Stimulated activated CD8-positive, alpha-beta memory T cell treated with anti-CD3 and anti-CD28 coated beads, Interleukin-15, amount 100 ng/mL, for 48 hours (primary cell): ENCODE measurements at regions not wholly inside any gene's neighbourhood (a gene's known extent, or its start where the extent isn't known, plus 50 kb on each side); places are given as distances from the start of the nearest gene placed in this dataset.

Experiments used
- DNase-seq, 2 donors: peaks; one replicate each; pipeline ENCODE4 v3.0.0-alpha.2; 2020; ENCODE audit warnings: low read depth in 2 of 2

- no peak for DNase-seq
Observed at GRCh38 chr1:57820356-57821095, 396.7 kb upstream of the DAB1 start.

- DNase-seq: no peak
Observed at GRCh38 chr1:57819893-57820292, 396.0 kb upstream of the DAB1 start.

DNA sequence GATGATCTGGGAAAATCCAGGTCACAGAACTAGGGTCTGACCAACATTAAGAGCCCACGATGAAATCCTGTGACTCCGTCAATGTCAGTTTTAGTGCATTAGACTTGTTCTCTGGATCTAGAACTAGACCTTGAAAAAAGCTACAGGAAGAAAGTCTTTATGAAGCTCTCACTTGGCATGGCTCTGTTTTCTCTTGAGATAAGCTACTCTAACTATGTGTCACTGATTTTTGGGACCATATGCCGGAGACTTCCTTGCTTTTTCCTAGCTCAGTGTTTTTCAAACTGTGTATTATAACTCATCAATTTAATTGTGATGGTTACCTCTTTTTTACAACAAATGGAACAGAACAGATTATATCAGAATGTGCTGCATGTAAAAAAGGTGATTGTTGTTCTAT, 379.7 kb upstream of the DAB1 start:
- DNase-seq: no peak

- DNase-seq: no peak
Observed at GRCh38 chr1:57800376-57800775, 376.5 kb upstream of the DAB1 start.

DNA sequence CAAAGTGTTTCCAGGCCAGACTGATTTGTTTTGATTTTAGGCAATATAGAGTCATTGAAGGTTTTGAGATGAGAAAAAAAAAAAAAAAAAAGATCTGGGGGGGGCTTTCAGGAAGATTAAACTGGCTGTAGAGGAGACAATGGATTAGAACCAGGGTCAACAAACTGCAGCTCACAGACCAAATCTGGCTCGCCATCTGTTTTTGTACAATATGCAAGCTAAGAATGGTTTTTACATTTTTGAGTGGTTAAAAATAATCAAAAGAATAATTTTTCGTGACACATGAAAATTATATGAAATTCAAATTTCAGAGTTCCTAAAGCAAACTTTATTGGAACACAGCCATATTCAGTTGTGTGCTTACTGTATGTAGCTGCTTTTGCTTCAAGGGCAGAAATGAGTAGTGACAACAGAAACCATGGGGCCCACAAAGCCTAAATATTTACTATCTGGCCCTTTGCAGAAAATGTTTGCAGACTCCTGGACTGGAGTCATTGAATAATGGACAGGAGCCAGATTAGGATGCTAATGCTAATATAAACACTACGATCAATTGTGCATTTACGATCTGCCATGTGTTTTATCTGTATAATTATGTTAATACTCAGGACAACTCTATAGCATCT, 375.7 kb upstream of the DAB1 start:
- DNase-seq: no peak

GRCh38 chr1:57798543-57798942, 374.7 kb upstream of the DAB1 start:
- DNase-seq: no peak

DNA sequence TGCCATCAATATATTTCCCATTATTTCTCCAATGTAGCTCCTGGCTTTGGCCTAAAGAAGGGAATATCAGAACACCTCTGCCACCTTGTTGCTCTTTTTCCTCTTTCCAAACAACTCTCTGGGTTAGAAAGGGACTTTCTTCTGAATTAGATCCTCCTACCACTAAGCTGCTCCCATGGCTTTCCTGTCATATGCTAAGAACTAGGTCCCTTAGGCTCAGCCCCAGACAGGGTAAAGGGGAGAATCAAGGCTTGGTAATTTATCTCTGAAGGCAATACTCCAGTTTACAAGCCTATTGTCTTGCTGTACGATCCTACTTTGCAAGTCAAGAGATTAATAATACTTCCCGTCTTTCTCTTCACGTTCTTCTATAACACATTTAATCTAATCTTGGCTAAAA, 373.2 kb upstream of the DAB1 start:
- DNase-seq: no peak

DNA sequence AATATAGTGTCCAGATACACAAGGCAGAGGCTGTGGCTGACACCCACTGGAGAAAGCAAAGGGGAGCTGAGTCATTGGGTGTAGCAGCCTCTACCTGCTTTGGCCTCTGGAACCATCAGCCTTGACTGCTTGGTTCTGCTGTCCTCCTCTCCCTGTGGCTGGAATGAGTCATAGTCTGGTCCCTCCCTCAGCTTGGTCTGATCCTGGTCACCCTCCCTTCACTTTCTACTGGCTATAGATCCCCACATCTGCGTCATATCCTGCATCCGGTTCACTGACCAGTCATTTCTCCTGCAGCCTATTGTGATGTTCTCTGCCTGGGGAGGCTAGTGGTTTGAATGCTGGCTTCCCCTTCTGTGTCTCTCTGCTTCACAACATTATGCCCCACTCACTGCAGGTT, 372.8 kb upstream of the DAB1 start:
- DNase-seq: no peak

GRCh38 chr1:57795886-57796285, 372.0 kb upstream of the DAB1 start:
- DNase-seq: no peak

GRCh38 chr1:57794078-57794477, 370.2 kb upstream of the DAB1 start:
- DNase-seq: no peak

DNA sequence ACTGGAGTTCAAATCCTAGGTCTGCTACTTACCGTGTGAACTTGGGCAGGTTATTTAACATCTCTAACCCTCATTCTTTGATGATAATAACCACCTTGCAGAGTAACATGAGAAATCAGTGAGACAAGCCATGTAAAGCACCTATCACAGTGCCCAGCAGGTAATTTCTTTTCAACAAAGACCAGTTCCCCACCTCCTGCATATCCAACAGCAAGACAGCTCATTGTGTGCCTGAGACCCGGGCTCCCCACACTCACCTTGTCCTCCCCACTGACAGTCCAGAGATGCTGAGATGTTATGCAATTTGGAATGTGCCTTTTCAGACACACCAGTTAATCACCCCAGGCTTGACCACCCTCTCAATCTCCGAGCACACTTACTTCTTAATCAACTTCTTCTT, 367.6 kb upstream of the DAB1 start:
- DNase-seq: no peak

DNA sequence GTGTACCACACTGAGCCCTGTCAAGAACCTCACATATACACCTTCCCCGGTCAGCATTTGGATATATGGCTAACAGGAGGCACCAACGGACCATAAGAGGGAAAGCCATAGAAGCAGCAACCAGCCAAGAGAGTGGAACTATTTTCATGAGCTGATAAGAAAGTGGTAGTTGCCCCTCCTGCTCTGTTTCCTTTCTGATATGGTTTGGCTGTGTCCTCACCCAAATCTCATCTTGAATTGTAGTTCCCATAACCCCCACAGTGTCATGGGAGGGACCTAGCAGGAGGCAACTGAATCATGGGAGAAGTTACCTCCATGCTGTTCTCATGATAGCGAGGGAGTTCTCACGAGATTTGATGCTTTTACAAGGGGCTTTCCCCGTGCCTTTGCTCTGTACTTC, 366.1 kb upstream of the DAB1 start:
- DNase-seq: no peak

DNA sequence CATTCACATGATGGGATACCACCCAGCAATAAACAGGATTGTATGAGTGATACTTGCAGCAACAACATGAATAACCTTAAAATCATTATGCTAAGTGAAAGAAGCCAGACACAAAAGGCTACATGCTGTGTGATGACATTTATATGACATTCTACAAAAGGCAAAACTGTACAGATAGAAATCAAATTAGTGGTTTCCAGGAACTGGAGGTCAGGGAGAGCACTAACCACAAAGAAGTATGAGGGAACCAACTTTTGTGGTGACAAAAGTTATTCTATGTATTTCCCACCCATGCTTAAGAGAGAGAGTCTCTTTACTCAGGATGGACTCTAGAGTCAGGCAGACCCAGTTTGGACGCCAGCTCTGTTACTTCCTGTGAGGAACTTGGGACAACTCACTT, 364.5 kb upstream of the DAB1 start:
- no peak for DNase-seq

- no peak for DNase-seq
Observed at GRCh38 chr1:57784356-57784755, 360.5 kb upstream of the DAB1 start.

DNA sequence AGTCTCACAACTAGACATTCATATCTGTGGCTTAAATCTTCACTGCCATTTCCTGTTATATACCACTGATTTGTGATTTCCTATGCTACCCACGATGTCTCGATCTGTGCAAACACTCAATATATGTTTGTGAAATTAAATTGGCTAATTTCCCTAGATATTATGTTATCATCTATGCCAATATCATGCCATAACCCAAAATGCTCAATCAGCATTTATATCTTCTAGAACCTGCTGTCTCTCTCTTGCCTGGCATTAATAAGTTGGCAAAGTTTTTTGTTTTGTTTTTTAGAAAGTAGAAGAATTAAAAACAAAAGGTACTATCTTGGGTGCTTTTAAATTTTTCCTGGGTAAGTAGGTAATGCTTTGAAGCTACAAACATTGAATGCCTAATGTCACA, 358.5 kb upstream of the DAB1 start:
- DNase-seq: no peak

- DNase-seq: no peak
Observed at GRCh38 chr1:57772580-57773195, 348.8 kb upstream of the DAB1 start.

DNA sequence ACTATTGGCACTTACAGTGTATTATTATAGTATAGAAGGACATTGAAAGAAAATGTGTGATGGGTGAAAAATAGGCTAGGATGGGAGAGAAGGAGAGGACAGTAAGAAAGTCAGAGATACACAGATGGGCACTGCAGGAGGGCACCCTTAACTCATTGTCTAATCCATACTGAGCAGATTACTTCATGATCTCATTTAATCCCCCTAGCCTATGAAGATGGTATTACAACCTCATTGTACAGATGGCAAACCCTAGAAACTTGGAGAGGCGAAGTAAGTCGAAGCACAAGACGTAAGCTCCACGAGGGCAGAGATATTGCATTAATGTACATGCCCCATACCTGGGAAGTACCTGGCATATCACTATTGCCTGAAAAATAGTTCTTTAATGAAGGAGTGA, 346.9 kb upstream of the DAB1 start:
- DNase-seq: no peak

DNA sequence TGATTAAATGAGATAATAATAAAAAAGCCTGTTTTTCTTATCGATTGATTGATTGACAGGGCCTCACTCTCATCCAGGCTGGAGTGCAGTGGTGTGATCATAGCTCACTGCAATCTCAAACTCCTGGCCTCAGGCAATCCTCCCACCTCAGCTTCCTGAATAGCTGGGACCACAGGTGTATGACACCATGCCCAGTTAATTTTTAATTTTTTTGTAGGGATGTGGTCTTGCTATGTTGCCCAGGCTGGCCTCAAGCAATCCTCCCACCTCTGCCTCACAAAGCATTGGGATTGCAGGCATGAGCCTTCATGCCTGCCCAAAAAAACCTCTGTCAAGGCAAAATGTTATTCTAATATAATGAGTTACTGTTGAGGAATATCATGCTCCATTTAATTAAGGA, 346.4 kb upstream of the DAB1 start:
- no peak for DNase-seq

- no peak for DNase-seq
Observed at GRCh38 chr1:57761628-57762027, 337.8 kb upstream of the DAB1 start.

- DNase-seq: no peak
Observed at GRCh38 chr1:57752843-57753242, 329.0 kb upstream of the DAB1 start.

DNA sequence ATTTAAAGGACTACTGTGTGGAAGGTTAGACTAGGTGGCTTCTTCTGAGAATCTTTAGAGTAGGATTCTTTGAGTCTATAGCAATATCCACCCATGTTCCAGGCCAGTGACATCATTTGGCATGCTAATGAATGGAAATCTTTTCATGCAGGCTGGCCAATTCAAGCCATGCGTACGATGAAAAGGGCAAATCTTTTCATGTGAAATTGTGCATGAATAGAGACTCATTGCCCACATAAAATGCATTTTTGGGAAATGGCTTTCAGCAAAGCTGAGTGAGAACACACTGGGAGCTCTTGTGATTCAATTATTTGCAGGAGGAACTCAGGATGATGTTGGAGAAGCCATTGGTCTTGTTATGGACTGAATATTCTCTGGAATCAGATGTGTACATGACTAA, 324.9 kb upstream of the DAB1 start:
- DNase-seq: no peak

- no peak for DNase-seq
Observed at GRCh38 chr1:57747818-57748217, 324.0 kb upstream of the DAB1 start.

- no peak for DNase-seq
Observed at GRCh38 chr1:57741521-57741920, 317.7 kb upstream of the DAB1 start.
